Omental fat pad (tissue), 3 donors: ENCODE measurements at regions not wholly inside any gene's neighbourhood (a gene's known extent, or its start where the extent isn't known, plus 50 kb on each side); places are given as distances from the start of the nearest gene placed in this dataset.

ENCODE experiments used
- ATAC-seq: fragments of 150-250 bp; one replicate; pipeline ENCODE4 v1.9.1; 2016; ENCODE audit warnings: mild to moderate bottlenecking, moderate library complexity; ENCODE audit not compliant: low FRiP score
- DNase-seq: peaks from one replicate; pipeline ENCODE4 v3.0.0-alpha.2; 2019; ENCODE audit warnings: low spot score
- TF ChIP-seq, protein P1 (sequence below), 3 donors: fragments of 450-650 bp; IDR thresholded peaks; one replicate each; pipeline ENCODE4 v1.5.1; 2016 to 2017; ENCODE audit warnings: antibody characterized with exemption in 3 of 3, mild to moderate bottlenecking in 3 of 3, moderate library complexity in 2 of 3

DNA sequence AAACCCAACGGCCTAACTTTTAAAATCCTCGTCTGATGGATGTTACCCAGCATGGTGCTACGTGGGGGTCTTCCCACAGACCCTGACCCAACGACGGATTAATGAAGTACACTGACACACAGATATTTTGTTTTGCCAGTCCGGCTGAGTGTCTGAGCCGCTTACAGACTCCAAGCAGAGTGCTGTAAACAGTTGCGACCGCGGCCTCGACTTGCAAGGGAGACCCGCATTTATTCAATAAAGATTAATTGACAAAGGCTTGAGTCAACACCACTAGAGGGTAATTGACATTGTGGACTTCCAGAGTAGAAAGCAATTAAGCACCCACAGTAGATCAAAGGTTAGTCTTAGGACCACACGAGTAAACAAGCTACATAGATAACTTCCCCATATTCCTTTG, 1042.4 kb downstream of the AACS start:
- TF ChIP-seq, protein P1, sequence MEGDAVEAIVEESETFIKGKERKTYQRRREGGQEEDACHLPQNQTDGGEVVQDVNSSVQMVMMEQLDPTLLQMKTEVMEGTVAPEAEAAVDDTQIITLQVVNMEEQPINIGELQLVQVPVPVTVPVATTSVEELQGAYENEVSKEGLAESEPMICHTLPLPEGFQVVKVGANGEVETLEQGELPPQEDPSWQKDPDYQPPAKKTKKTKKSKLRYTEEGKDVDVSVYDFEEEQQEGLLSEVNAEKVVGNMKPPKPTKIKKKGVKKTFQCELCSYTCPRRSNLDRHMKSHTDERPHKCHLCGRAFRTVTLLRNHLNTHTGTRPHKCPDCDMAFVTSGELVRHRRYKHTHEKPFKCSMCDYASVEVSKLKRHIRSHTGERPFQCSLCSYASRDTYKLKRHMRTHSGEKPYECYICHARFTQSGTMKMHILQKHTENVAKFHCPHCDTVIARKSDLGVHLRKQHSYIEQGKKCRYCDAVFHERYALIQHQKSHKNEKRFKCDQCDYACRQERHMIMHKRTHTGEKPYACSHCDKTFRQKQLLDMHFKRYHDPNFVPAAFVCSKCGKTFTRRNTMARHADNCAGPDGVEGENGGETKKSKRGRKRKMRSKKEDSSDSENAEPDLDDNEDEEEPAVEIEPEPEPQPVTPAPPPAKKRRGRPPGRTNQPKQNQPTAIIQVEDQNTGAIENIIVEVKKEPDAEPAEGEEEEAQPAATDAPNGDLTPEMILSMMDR (IDR thresholded peaks at IDR 0.05): no peak
- ATAC-seq (no peak), DNase-seq (no peak)

DNA sequence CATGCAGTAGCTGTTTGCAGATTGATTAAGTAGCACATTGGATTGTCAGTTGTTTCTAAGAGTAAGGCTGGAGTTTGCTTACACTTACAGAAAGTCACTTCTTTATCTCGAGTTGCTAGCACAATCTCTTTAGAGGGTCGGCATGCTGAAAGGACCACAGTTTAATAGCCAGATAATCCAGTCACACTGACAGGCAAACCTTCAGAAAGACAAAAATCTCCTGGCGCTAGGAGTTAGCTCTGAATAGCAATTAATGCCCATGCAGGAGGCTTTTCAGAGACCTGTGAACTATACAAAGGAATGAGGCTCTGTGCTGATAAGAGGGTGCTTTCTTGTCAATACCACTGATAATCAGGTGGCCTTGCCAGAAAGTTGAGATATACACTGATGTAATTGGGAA, 1043.0 kb downstream of the AACS start:
- DNase-seq: no peak
- TF ChIP-seq, protein P1 (IDR thresholded peaks at IDR 0.05): no peak
- no peak for ATAC-seq

DNA sequence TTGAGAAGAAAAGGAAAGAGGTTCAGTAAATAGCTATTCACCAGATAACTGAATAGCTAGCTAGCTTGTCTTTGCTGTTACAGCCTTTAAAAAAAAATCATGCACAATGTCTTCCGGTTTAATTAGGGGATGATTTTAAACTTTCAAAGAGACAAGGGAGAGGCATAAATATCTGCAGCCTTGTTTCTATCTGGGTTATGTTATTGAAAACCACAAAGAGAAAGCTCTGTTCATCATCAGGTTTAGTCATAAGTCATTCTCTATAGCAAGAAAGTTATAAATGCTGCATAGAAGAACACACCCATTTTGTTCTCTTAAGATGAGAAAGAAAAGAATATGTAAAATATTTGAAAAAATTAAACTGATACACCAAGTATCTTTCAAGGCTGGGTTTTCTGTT, 1046.9 kb downstream of the AACS start:
- TF ChIP-seq, protein P1 (IDR thresholded peaks at IDR 0.05): no peak
- ATAC-seq (no peak), DNase-seq (no peak)

DNA sequence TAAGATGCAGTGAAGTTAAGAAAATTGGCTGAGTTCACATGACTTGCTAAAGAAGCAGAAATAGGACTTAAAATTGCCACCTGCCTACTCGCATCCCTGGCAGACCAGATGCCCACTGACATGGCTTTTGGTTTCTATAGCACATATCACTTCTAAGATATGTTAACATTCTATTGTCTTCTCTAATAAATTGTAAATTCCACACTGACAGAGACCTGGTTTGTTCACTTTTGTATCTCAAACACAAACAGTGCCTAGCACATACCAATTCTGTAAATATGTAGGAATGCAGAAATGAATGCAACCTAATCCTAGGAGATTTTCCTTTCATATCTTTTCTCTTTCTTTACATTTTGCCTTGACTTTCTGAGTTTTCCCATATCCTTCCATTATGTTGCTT, 1047.6 kb downstream of the AACS start:
- TF ChIP-seq, protein P1 (IDR thresholded peaks at IDR 0.05): no peak
- DNase-seq (no peak), ATAC-seq (no peak)

DNA sequence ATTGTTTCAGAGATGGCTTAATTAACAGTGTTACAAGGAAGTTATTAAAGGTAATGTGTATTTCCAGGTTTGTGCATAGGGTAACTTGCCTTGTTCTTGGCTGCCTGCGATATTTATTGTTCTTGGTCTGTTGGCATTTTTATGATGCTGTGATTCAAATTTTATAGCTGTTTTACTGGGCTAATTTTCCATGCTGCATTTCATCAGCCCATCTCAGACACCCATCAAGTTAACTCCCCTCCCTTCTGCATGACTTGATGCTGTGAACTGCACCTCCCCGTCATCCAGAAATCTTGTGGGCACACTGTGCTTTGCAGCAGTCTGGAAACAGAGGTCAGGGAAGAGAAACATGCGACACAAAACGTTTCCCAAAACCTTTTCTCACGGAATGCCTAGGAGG, 1049.2 kb downstream of the AACS start:
- TF ChIP-seq, protein P1 (IDR thresholded peaks at IDR 0.05): no peak
- DNase-seq (no peak), ATAC-seq (no peak)

DNA sequence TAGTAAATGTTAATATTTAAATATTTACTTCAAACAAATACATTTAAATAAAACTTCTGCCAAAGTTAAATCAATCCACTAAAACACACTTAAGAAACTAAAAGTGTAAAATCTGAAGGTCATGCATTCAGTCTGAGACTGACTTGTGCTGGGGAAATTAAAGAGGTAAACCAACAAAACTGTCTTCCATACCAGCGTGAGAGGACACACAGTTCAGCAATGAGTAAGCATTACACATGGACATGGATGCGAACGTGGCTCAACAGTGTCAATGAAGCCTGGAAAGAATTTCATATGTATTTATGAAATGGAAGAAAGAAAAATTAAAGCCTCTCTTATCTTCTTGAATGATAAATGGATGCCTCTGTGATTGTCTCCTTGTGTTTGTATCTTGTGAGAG, 1052.3 kb downstream of the AACS start:
- ATAC-seq: no peak
- TF ChIP-seq, protein P1 (IDR thresholded peaks at IDR 0.05): no peak
- DNase-seq: no peak

DNA sequence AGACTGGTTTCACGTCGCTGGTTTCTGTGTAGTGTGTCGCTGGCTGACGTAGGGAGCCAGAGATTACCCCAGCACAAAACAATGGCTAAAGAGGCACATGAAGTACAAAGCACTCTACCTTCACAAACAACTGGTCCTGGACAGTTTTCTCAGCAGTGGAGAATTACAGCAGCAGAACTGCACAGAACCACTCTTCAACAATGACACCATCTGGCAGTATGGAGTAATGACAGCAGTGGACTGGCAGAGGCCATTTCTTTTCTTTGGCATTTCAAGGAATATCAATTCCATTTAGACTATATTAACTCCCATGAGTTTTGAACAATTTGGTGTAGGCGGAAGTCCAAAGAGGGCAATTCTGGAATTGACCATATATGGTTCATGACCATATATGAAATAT, 1074.1 kb downstream of the AACS start:
- no peak for DNase-seq
- no peak for ATAC-seq
- TF ChIP-seq, protein P1 (IDR thresholded peaks at IDR 0.05): no peak
